ENCODE measurements at regions not wholly inside any gene's neighbourhood (a gene's known extent, or its start where the extent isn't known, plus 50 kb on each side); places are given as distances from the start of the nearest gene placed in this dataset.

DNA sequence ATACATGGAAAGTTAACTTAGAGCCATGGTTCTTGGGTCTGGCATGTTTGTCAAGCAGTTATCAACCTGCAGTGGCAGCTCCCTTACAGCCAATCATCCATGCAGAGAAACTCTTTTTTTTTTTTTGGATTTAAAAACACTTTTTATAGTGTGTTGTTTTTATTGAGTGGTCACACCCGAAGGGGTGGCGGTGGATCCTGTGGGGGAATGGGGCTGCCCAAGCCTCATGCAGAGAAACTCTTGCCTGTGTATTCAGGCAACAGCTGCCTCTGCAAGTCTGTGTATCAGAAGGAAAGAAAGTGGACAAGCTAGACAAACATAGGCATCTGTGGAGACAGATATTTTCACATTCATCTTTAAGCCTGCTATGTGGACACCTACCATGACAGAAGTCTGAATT lies 104.8 kb downstream of the GLUL start:
- Mint-ChIP-seq H3K27ac (no peak overlapping the region), H3K4me1 (ENCODE audit: low read depth in 2 of 2) (peaks cover 14 to 16% of the 10 kb centered on the region in 2 donors), H3K27me3 (peaks cover 0 to 5% of the 10 kb centered on the region in 2 donors), H3K36me3 (no peaks in the 10 kb centered on the region), H3K4me3 (no peak overlapping the region), H3K9me3 (no peaks in the 10 kb centered on the region)
- no peak for DNase-seq (ENCODE audit: low spot score)
- no peak for ATAC-seq

DNA sequence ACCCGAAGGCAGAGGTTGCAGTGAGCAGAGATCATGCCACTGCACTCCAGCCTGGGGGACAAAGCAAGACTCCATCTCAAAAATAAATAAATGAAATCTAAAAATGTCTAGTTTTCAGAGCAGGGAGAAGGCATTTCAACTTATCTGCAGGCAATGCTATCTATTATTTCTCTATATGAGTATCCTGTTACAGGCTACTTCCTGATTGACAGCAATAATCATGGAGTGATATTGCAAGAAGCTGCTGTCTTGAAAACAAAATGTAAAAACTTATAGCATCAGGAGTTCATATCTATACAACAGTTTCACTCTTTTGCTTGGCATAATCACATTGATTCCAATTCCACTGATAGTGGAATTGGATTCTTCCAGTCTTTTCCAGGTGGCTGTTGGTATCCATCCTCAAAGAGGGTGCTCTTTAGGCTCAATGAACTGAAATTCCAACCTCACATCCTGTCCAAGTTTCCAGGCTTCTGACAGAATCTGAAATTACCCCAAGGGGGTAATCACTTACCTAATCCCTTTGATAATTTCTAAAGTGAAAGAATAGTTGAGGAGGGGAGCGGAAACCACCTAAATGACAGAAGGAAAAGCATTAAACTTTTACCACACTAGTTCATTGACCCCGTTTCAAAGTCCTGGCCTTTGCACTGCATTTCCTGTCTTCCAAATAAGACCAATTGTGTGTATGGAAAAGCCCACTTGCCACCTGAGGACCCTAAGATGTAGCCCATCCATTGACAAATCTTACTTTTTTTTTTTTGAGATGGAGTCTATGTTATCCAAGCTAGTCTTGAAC lies 107.6 kb downstream of the GLUL start:
- ATAC-seq (no peak), DNase-seq (ENCODE audit: low spot score) (no peak)
- H3K27me3 Mint-ChIP-seq, result peaks cover 0 to 5% of the 10 kb centered on the region in 2 donors
- H3K9me3 Mint-ChIP-seq, result no peaks in the 10 kb centered on the region
- H3K4me3 Mint-ChIP-seq, result no peak overlapping the region
- H3K27ac Mint-ChIP-seq, result no peak overlapping the region
- H3K36me3 Mint-ChIP-seq, result no peaks in the 10 kb centered on the region
- peaks cover 0 to 3% of the 10 kb centered on the region in 2 donors for H3K4me1 Mint-ChIP-seq (ENCODE audit: low read depth in 2 of 2)

DNA sequence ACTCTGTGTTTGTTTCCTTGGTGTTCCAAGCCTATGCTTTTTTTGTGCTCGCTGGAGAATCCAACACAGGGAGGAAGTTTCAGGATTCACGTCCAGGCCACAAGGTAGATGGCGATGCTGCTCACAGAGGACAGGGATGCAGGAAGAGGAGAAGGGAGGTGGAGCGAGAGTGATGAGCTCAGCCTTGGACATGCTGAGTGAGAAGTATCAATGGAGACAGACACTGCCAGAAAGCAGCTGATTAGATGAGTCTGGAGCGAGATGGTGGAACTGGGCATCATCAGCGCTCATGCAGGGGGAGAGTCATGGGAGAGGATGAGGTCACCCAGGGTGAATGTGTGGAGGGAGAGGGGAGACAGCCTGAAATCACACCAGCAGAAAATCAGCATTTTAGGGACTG lies 110.0 kb downstream of the GLUL start:
- ATAC-seq, result no peak
- Mint-ChIP-seq H3K9me3 (no peaks in the 10 kb centered on the region), H3K27me3 (peaks cover 0 to 5% of the 10 kb centered on the region in 2 donors), H3K27ac (no peak overlapping the region), H3K4me1 (ENCODE audit: low read depth in 2 of 2) (peaks cover 0 to 3% of the 10 kb centered on the region in 2 donors), H3K4me3 (no peak overlapping the region), H3K36me3 (no peaks in the 10 kb centered on the region)
- no peak for DNase-seq (ENCODE audit: low spot score)

- no peaks in the 10 kb centered on the region for H3K9me3 Mint-ChIP-seq
- no peak for ATAC-seq
- no peak overlapping the region for H3K27ac Mint-ChIP-seq
- DNase-seq (ENCODE audit: low spot score), result no peak
- peaks cover 0 to 3% of the 10 kb centered on the region in 2 donors for H3K4me1 Mint-ChIP-seq (ENCODE audit: low read depth in 2 of 2)
- no peak overlapping the region for H3K4me3 Mint-ChIP-seq
- H3K36me3 Mint-ChIP-seq, result no peaks in the 10 kb centered on the region
- H3K27me3 Mint-ChIP-seq, result peaks cover 0 to 5% of the 10 kb centered on the region in 2 donors
Observed at GRCh38 chr1:182280504-182280900, 111.1 kb downstream of the GLUL start.

GRCh38 chr1:182279724-182280503 lies 111.7 kb downstream of the GLUL start:
- H3K4me1 Mint-ChIP-seq (ENCODE audit: low read depth in 2 of 2), result peaks cover 0 to 3% of the 10 kb centered on the region in 2 donors
- no peaks in the 10 kb centered on the region for H3K9me3 Mint-ChIP-seq
- no peak overlapping the region for H3K27ac Mint-ChIP-seq
- H3K4me3 Mint-ChIP-seq, result no peak overlapping the region
- no peaks in the 10 kb centered on the region for H3K36me3 Mint-ChIP-seq
- peaks cover 0 to 5% of the 10 kb centered on the region in 2 donors for H3K27me3 Mint-ChIP-seq
- ATAC-seq, result no peak
- DNase-seq (ENCODE audit: low spot score), result no peak

DNA sequence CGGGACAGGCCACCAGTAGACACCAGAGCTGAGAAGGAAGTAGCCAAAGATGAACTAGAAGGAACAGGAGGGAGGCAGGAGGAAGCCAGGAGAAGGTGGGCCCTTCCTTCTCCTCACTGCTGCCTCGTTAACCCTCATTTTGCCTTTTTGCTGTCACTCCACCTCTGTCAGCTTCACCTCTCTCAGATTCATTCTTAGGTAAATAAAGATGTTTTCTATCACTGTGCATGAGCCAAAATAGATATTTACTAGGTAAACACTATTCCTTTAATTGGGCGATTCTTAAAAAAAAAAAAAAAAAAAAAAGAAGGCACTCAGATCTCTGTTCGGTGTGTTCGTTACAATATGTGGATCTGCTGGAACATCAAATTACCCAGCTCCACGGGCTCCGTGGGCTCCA lies 112.3 kb downstream of the GLUL start:
- Mint-ChIP-seq H3K4me3 (no peak overlapping the region), H3K27me3 (peaks cover 0 to 5% of the 10 kb centered on the region in 2 donors), H3K36me3 (no peaks in the 10 kb centered on the region), H3K9me3 (no peaks in the 10 kb centered on the region), H3K27ac (no peak overlapping the region), H3K4me1 (ENCODE audit: low read depth in 2 of 2) (no peaks in the 10 kb centered on the region)
- DNase-seq (ENCODE audit: low spot score) (no peak), ATAC-seq (no peak)

DNA sequence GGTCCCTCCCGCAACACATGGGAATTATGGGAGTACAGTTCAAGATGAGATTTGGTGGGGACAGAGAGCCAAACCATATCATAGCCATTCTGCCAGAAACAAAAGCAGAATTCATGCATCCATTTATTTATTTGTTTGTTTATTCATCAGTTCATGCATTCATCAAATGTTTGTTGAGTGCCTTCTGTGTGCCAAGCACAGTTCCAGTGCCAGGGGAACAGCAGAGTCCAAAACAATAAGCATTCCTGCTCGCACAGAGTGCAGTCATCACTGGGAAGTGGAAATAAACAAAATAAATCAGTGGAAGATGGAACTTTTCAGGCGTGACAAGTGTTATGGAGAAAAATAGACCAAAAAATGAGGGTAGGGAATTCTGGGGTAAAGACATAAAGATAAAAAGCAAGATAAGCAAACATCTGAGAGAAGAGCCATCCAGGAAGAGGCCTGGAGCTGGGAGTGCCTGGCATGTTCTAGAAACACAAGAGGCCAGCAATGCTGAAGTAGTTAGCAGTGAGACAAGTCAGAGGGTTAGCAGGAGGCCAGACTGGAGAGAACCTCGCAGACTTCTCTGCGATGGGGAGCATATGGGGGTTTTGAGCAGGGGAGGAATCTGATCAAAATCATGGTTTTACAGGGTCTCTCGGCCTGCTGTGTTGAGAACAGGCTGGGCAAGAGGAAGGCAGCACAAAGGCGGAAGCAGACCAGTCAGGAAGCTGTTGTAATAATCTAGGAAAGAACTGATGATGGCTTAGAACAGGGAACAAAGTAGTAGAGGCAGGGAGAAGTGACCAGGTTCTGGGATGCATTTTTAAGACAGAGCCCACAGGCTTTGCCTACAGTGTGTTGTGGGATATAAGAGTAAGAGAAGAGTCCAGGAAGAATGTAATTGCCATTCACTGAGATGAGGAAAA lies 113.2 kb downstream of the GLUL start:
- Mint-ChIP-seq H3K36me3 (no peaks in the 10 kb centered on the region), H3K27me3 (peaks cover 0 to 5% of the 10 kb centered on the region in 2 donors), H3K4me1 (ENCODE audit: low read depth in 2 of 2) (no peaks in the 10 kb centered on the region), H3K27ac (no peak overlapping the region), H3K4me3 (no peak overlapping the region), H3K9me3 (no peaks in the 10 kb centered on the region)
- ATAC-seq, result no peak
- no peak for DNase-seq (ENCODE audit: low spot score)

DNA sequence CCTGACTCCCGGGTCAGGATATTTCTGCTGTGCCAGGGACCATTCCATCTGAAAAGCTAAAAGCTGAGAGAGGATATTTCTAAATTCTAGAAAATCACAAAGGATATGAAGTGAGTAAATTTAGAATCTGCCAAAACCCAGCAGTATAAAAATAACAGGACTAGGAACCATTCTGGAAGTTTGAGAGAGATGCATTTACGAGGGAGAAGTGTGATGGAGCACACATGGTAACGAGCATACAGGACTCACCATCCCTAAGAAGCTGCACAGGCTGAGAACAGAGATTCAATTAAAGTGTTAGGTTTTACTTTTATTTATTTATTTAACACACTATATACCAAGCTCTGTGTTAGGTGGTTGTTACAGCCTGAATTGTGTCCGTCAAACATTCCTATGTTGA lies 116.3 kb downstream of the GLUL start:
- Mint-ChIP-seq H3K4me3 (no peak overlapping the region), H3K36me3 (no peaks in the 10 kb centered on the region), H3K9me3 (no peaks in the 10 kb centered on the region), H3K27ac (no peak overlapping the region), H3K27me3 (peaks cover 0 to 5% of the 10 kb centered on the region in 2 donors), H3K4me1 (ENCODE audit: low read depth in 2 of 2) (no peaks in the 10 kb centered on the region)
- no peak for ATAC-seq
- no peak for DNase-seq (ENCODE audit: low spot score)

DNA sequence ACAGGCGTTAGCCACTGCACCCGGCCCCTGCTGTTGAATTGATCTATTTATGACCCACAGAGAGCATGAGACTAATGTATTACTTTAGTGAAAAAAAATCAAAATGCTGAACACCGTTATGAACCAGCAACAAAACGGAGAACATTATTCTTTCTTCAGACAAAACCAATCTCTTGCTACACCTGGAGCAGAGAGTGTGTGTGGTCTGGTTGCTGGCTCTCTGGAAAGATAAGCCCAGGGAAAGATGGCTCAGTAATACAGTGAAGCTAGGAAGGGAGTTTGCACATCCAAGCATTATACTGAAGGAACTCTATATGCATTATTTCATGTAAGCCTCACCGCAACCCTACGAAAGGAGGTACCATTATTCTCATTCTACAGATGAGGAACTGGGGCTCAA lies 117.0 kb downstream of the GLUL start:
- no peaks in the 10 kb centered on the region for H3K9me3 Mint-ChIP-seq
- peaks cover 0 to 5% of the 10 kb centered on the region in 2 donors for H3K27me3 Mint-ChIP-seq
- ATAC-seq (no peak), DNase-seq (ENCODE audit: low spot score) (no peak)
- H3K36me3 Mint-ChIP-seq, result no peaks in the 10 kb centered on the region
- H3K4me3 Mint-ChIP-seq, result no peak overlapping the region
- H3K27ac Mint-ChIP-seq, result no peak overlapping the region
- no peaks in the 10 kb centered on the region for H3K4me1 Mint-ChIP-seq (ENCODE audit: low read depth in 2 of 2)

GRCh38 chr1:182270731-182271130 lies 120.9 kb downstream of the GLUL start:
- Mint-ChIP-seq H3K9me3 (no peaks in the 10 kb centered on the region), H3K4me1 (ENCODE audit: low read depth in 2 of 2) (peaks cover 0 to 8% of the 10 kb centered on the region in 2 donors), H3K27ac (no peak overlapping the region), H3K36me3 (no peaks in the 10 kb centered on the region), H3K4me3 (no peak overlapping the region), H3K27me3 (peaks cover 0 to 5% of the 10 kb centered on the region in 2 donors)
- DNase-seq (ENCODE audit: low spot score), result no peak
- ATAC-seq, result no peak

DNA sequence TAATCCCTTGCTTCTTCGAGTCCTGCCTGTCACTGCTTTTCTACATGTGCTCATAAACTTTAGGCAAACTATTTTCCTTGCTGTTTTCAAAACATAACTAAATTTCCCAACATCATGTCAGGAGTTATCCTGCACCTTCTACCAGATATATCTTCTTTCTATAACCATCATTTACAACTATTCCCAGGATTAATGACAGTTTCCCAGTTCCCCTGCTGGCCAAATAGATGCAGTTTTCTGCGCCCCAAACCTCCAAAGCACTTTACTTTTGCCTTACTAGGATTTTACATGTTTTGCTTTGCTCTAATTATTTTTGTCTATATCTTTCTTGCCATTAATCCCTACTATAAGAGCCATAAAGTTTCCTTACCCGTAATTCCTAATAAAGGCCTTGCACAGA lies 122.5 kb downstream of the GLUL start:
- no peaks in the 10 kb centered on the region for H3K9me3 Mint-ChIP-seq
- peaks cover 0 to 5% of the 10 kb centered on the region in 2 donors for H3K27me3 Mint-ChIP-seq
- ATAC-seq, result no peak
- peaks cover 0 to 8% of the 10 kb centered on the region in 2 donors for H3K4me1 Mint-ChIP-seq (ENCODE audit: low read depth in 2 of 2)
- H3K4me3 Mint-ChIP-seq, result no peak overlapping the region
- peak overlapping the region in 1 of 2 donors; percentile 6 for H3K27ac Mint-ChIP-seq
- DNase-seq (ENCODE audit: low spot score), result no peak
- H3K36me3 Mint-ChIP-seq, result no peaks in the 10 kb centered on the region

DNA sequence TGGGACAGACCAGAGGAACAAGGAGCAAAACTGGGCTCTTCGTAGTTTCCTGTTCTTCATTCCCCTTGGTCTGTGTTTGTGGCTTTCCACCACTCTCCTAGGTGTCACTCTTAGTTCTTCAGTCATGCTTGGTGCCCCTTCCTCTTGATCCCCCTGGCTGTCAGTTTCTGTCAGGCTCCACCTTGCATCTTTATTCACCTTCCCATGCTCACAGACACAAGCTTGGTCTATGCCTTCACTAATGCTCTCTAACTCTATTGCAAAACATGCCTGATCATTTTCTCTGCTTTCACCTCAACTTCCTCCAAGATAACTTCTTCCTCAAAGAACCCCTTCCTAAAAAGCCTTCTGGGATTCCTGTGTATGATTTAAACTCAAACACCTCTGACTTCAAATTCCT lies 122.9 kb downstream of the GLUL start:
- H3K36me3 Mint-ChIP-seq, result no peaks in the 10 kb centered on the region
- H3K27ac Mint-ChIP-seq, result peak overlapping the region in 1 of 2 donors; percentile 6
- peaks cover 0 to 8% of the 10 kb centered on the region in 2 donors for H3K4me1 Mint-ChIP-seq (ENCODE audit: low read depth in 2 of 2)
- H3K9me3 Mint-ChIP-seq, result no peaks in the 10 kb centered on the region
- H3K4me3 Mint-ChIP-seq, result no peak overlapping the region
- DNase-seq (ENCODE audit: low spot score) (no peak), ATAC-seq (no peak)
- H3K27me3 Mint-ChIP-seq, result peaks cover 0 to 5% of the 10 kb centered on the region in 2 donors

DNA sequence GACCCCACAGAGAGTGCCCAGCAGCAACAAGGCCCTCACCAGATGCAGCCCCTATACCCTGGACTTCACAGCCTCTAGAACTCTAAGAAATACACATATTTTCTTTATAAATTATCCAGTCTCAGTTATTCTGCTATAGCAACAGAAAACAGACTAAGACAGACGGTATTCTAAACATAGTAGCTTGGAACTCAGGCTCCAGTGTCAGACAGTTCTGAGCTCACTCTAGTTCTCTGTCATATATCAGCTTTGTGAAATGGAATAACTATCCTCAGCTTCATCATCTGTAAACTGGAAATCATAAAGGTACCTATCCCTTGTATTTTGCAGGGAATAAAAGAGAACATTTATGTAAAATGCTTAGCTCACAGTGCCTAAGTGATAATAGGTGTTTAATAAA lies 127.4 kb downstream of the GLUL start:
- H3K9me3 Mint-ChIP-seq, result no peaks in the 10 kb centered on the region
- peaks cover 20 to 34% of the 10 kb centered on the region in 2 donors for H3K4me1 Mint-ChIP-seq (ENCODE audit: low read depth in 2 of 2)
- no peaks in the 10 kb centered on the region for H3K36me3 Mint-ChIP-seq
- H3K4me3 Mint-ChIP-seq, result no peak overlapping the region
- no peaks in the 10 kb centered on the region for H3K27me3 Mint-ChIP-seq
- H3K27ac Mint-ChIP-seq, result no peak overlapping the region
- ATAC-seq, result no peak
- DNase-seq (ENCODE audit: low spot score), result no peak

All from natural killer cell treated with Interleukin-12 subunit alpha and Interleukin-12 subunit beta and Interleukin-15 and Interleukin-18, amount 100 ng/mL, for 72 hours (primary cell).